KBM-7 (cell line): ENCODE measurements at regions not wholly inside any gene's neighbourhood (a gene's known extent, or its start where the extent isn't known, plus 50 kb on each side); places are given as distances from the start of the nearest gene placed in this dataset.

Experiments used
- DNase-seq: peaks from one replicate; pipeline ENCODE4 v3.0.0-alpha.2; 2015
- in situ Hi-C: fragments of 300-500 bp; cut with MboI; formaldehyde crosslinking; loops from 2 replicates; pipeline ENCODE4 v1.14.3; 2020; ENCODE audit warnings: low sequenced_read_pairs, low pct_unique_long_range_greater_than_20kb, mixed read lengths

GRCh38 chr2:150782613-150783012 is 295.1 kb upstream of the RND3 start:
- in situ Hi-C loops = no loop called here
- no peak for DNase-seq

- no peak for DNase-seq
- in situ Hi-C loops = no loop called here
Observed at GRCh38 chr2:150781142-150781541, 293.7 kb upstream of the RND3 start.

- in situ Hi-C loops = no loop called here
- no peak for DNase-seq
Observed at GRCh38 chr2:150778828-150779227, 291.4 kb upstream of the RND3 start.

- DNase-seq = no peak
- in situ Hi-C loops = no loop called here
Observed at GRCh38 chr2:150769421-150769820, 282.0 kb upstream of the RND3 start.

GRCh38 chr2:150767991-150768746 is 280.7 kb upstream of the RND3 start:
- no peak for DNase-seq
- in situ Hi-C loops = no loop called here

GRCh38 chr2:150762571-150762970 is 275.1 kb upstream of the RND3 start:
- in situ Hi-C loops = no loop called here
- DNase-seq = no peak

- in situ Hi-C loops = no loop called here
- no peak for DNase-seq
Observed at GRCh38 chr2:150759531-150759930, 272.1 kb upstream of the RND3 start.

- in situ Hi-C loops = no loop called here
Observed at GRCh38 chr2:150759106-150759505, 271.6 kb upstream of the RND3 start.

GRCh38 chr2:150752229-150752628 is 264.8 kb upstream of the RND3 start:
- DNase-seq = no peak
- in situ Hi-C loops = no loop called here

More at GRCh38 chr2:150759106-150759505, 271.6 kb upstream of the RND3 start:
- DNase-seq = no peak

GRCh38 chr2:150750720-150751119 is 263.3 kb upstream of the RND3 start:
- in situ Hi-C loops = no loop called here
- DNase-seq = no peak

GRCh38 chr2:150742094-150742493 is 254.6 kb upstream of the RND3 start:
- in situ Hi-C loops = no loop called here
- DNase-seq = no peak

- in situ Hi-C loops = no loop called here
- no peak for DNase-seq
Observed at GRCh38 chr2:150735894-150736498, 248.5 kb upstream of the RND3 start.

- no peak for DNase-seq
- in situ Hi-C loops = no loop called here
Observed at GRCh38 chr2:150733051-150733618, 245.7 kb upstream of the RND3 start.

GRCh38 chr2:150732491-150732890 is 245.0 kb upstream of the RND3 start:
- no peak for DNase-seq
- in situ Hi-C loops = no loop called here

- DNase-seq = no peak
- in situ Hi-C loops = no loop called here
Observed at GRCh38 chr2:150732064-150732463, 244.6 kb upstream of the RND3 start.

GRCh38 chr2:150729495-150729955 is 242.1 kb upstream of the RND3 start:
- DNase-seq = no peak
- in situ Hi-C loops = no loop called here

- no peak for DNase-seq
- in situ Hi-C loops = no loop called here
Observed at GRCh38 chr2:150718280-150718679, 230.8 kb upstream of the RND3 start.

- no peak for DNase-seq
Observed at GRCh38 chr2:150716186-150716585, 228.7 kb upstream of the RND3 start.

GRCh38 chr2:150715501-150715900 is 228.0 kb upstream of the RND3 start:
- no peak for DNase-seq
- in situ Hi-C loops = no loop called here

More at GRCh38 chr2:150716186-150716585, 228.7 kb upstream of the RND3 start:
- in situ Hi-C loops = no loop called here

GRCh38 chr2:150710916-150711315 is 223.4 kb upstream of the RND3 start:
- no peak for DNase-seq
- in situ Hi-C loops = no loop called here
